ENCODE measurements at regions not wholly inside any gene's neighbourhood (a gene's known extent, or its start where the extent isn't known, plus 50 kb on each side); places are given as distances from the start of the nearest gene placed in this dataset.

GRCh38 chr11:109954534-109954933 lies 138.7 kb upstream of the ZC3H12C start:
- TF ChIP-seq CTCF (conservative IDR thresholded peaks at IDR 0.05), result no peak
- TF ChIP-seq EZH2 (IDR thresholded peaks at IDR 0.05; ENCODE audit: low read depth), result no peak

All from PC-9 (cell line).